SW480 (cell line): ENCODE measurements at regions not wholly inside any gene's neighbourhood (a gene's known extent, or its start where the extent isn't known, plus 50 kb on each side); places are given as distances from the start of the nearest gene placed in this dataset.

Experiments used
- DNase-seq: peaks from one replicate; pipeline ENCODE4 v3.0.0-alpha.2; 2016; ENCODE audit warnings: low spot score

DNA sequence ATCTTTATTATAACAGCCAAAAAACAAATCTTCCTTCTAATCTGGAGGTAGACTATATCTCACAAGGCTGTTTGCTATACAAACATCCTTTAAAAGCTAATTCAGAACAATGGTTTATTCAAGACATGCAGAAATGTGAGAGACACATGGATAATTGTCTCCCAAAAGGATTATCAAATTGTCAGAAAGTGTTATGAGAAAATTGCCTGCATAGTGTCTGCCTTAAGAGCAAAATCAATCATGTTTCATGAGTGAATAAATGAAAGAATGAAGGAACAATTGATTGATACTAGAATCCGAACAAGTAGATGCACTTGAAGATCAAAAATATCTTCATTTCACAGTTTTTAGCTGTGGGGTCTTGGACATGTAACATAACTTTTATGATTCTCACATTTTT lies 621.7 kb upstream of the BOD1L1 start:
- DNase-seq, result no peak

DNA sequence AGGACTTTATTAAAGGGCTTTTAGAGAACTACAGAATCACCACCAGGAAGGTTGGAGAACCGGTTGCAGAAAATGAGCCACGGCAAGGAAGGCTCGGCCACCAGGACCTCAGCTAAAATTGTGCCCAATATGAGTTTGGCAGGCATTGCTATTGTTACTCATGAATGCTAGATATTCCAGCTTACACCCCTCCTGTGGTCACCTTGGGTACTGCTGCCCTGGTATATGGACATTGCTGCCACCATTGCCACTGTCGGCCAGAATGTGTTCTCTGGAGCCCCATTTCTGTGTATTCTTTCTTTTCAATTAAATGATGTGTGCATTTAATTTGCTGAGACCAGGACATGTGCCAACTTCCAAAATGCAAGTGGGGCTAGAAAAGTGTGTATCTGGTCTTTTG lies 626.7 kb upstream of the BOD1L1 start:
- peak; percentile 29 for DNase-seq

DNA sequence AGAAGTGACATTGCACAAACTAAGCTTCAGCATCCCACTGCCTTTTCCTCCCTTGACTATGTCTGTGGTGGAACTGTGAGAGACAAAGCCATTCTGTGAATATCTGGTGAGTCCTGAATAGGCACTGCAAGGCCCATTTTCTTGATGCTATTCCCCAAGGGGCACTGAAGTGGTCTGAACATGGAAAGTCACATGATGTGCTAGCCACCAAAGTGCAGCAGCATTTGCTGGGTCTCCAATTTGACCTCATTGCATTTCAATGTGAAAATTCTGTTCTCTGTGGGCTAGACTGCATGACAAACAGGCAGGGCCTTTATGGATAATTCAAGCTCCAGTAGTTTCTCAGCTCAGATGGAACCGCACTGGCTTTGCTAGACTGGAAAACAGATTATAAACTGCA lies 627.4 kb upstream of the BOD1L1 start:
- no peak for DNase-seq

DNA sequence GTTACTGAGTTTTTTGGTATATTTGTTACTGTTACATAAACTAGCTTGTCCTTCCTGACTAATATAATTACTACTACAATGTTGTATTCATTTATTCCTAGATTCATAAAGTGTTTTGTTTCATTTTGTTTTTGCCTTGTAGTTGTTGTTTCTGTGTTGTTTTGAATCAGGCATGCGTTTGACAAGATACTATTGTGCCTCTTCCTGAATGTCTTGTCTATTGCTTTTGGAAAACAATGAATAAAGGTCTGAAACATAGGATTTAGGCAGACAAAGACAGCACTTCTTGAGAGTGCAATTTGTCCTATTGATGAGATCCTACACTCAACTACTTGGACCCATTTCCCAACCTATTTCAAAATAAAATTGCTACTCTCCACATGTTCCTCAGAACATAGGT lies 630.4 kb upstream of the BOD1L1 start:
- no peak for DNase-seq

DNA sequence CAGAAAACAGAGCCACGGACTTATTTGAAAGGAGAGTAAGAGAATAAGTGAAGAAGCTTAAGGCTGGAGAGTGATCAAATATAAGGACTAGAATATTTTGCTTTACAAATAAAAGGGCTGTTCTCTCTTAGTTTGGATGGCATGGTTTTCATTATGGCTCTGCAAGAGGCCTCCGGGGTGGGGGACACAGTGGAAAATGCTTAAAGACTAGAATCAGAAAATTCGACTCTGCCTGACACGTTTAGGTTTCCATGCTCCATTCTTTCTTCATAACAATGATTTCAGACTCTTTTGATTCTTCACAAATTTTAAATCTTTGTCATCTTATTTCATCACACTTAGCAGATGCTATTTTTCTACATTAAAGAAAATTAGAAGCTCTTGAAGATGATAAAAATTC lies 632.4 kb upstream of the BOD1L1 start:
- no peak for DNase-seq

DNA sequence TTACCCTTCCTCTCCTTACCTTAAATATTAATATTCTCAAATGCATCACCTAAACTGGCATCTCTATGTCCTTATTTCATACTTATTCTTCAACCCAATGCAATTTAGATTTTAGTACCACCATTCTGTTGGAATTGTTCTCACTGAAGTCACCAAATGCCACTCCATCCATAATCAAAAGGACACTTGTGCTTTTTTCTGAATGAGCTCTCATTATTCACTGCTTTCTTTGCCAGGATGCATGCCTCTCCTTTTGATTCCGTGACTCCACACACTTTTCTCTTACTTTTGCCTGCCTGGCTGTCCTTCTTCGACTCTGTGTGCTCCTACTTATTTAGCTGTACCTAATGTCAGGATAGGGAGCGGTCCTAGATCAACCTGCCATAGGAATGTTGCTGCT lies 633.1 kb upstream of the BOD1L1 start:
- DNase-seq, result no peak

DNA sequence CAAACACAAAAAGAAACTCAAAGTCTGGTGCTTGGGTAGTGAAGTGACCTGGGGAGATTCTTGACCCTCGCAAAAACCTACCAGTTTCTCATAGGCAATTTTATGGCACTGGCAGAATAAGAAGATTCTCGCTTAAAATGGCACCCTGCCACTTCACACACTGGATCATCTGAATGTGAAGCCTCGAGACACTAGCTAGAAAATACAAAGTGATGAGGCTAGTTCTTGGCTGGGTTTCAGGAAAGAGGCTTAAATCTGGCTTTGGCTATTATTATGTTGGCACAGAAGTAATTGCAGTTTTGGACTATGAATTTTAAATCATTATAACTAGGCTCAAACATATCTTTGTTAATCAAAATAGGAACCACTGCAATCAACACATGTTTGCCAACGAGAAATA lies 634.7 kb upstream of the BOD1L1 start:
- DNase-seq, result no peak

DNA sequence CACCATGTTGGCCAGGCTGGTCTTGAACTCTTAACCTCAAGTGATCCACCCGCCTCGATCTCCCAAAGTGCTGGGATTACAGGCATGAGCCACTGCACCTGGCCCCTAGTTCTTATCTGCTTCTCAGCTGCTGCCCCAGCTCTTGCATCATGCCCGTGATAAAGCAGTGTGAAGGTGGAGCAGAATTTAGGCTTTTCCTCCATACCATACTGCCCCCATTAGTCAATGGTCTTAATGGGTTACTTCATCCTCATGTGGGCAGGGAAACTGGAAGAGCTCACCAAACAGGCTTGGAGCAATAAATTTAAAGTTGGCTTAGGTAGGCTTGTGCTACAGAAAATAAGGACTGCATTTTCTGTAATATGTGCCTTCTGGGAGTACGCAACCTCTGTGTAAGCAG lies 636.9 kb upstream of the BOD1L1 start:
- DNase-seq, result peak; percentile 1

DNA sequence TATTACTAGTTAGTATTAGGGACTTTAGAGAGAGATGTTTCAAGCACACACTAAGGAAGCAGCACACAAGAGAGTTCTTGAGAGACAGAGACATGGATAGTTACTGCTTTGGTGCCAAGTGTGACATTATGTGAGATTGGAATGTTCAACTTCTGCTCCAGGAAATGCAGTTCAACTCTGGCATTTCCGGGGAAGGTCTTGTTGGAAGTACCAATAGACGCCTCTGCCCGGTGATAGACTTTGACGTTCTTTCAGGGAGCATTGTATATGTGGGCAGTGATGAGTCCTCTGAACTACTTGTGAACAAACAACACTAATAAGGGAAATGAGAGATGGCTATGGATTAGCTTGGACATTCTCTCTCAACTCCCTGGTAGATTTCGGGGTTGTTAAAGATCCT lies 638.1 kb upstream of the BOD1L1 start:
- no peak for DNase-seq

DNA sequence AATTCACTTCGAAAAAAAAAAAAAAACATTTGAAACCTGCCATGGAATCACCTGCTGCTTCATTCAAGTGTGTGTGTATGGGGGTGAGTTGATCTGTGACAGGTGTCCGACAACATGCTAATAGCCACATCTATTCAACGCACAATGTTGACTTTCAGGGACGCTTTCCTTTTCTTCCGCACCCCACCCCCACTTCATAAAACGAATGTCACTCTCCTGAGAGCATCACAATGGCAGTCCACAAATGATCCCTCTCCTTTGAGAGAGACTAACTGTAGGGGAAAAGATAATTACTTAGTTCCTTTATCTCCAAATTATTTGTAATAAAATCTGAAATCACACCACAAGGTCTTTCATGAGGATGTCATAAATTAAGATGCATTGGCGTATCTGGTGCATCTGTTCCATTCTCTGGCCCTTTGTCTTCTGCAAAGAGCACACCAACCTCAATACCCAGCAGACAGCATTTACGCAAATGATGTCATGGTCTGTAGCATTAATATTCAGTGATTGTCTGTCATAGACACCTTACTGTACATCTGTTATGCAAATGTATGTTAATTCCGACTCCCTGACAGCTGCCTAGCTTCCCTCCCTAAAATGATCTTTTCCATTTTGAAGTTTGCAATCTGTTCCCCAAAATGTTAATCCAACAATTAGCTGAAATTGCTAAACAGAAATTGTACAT lies 640.0 kb upstream of the BOD1L1 start:
- DNase-seq, result no peak

DNA sequence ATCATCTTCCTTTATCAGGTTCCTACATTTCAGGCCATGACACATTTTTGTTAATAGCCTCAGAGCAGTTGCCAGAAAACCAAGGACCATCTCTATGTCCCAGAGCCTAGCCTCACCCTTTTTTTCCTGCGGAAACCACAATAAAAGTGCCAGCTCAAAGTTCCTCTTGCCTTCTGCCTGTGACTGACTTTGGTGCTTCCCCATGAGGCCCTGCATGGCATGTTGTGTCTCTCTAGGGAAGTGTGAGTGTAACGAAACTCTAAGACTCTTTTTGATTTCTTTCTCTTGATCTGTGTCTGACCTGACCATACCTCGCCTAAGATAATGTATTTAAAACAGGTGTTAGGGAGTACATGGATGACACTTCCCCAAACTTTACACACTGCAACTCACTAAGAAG lies 642.3 kb upstream of the BOD1L1 start:
- DNase-seq, result no peak

DNA sequence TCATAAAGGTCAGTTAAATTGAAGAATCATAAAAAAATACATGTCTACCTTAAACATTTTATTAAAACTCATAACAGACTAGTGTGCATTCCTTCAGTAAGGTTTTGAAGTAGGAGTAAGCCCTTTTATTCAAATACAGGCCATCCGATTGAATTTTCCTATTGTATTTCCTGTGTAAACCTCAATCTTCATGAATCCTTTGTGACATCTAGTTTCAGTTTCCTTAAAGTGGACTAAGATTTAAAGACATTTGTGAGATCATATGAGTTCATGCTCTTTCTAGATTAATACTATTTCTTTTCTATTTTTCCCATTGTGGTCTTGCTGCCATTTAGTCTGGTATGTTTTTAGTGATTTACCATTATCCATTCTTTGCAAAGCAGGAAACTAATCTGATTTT lies 644.7 kb upstream of the BOD1L1 start:
- DNase-seq, result no peak

DNA sequence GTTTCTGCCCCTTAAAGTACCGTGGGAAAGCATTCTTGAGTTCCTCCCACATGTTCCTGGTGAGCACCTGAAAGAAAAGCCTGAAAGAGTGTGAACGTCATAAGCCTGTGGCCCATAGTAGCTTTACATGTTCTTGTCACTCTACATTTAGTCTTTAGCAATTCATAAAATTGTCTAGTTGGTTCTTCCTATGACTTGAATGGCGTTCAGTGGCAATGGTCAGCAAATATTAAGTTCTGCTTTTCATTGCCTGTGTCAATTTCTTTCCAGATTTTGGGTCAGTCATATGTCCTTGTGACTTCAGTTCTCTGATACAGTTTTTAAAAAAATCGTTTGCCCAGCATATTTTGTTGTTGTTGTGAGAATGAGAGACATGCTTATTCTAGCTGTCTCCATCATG lies 650.0 kb upstream of the BOD1L1 start:
- no peak for DNase-seq

DNA sequence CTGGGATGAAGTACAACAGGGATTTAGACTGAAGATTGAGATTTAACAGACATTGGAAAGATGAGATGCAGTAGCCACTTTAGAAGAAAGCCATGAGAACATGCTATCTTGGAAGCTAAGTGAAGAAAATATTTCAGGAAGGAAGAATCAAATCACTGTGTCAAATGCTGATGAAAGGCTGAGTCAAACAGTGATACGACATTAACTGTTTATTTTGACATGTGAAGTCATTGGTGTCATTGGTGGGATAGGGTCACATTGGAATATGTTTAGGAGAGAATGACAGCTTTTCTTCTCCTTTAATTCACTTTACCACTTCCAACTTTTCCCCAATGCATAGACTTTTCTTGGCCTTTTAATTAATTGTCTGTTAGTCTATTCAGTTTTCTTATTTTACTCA lies 653.0 kb upstream of the BOD1L1 start:
- no peak for DNase-seq

DNA sequence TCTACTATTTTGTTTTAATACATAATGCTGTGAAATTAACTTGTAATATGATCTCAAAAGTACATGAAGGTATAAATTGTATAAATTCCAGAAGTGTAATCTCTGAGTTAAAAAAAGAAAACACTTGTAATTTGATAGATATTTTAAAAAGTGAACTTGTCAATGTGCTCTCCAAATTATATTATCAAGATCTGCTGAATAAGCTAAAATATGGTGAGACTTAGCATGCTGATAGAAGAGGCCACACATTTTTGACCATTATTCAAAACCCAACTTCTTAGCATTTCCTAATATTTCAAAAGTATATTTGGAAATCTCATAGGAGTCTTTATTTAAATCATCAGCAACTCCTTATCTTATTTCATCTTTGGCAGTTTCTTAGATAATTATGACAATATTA lies 657.1 kb upstream of the BOD1L1 start:
- no peak for DNase-seq

DNA sequence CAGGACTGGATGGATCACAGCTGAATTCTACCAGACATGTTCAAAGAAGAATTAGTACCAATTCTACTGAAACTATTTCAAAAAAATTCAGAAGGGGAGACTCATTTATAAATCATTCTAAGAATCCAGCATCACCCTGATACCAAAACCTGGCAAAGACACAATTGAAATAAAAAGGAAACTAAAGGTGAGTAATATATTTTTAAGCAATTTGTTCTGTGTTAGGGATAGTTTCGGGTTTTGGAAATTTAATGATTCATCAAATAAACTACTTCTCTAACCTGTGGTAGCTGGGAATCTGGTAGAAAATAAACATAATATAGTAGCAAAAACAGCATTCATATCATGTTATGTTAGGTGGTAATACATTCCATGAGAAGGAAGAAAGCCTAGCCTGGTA lies 662.2 kb upstream of the BOD1L1 start:
- no peak for DNase-seq

DNA sequence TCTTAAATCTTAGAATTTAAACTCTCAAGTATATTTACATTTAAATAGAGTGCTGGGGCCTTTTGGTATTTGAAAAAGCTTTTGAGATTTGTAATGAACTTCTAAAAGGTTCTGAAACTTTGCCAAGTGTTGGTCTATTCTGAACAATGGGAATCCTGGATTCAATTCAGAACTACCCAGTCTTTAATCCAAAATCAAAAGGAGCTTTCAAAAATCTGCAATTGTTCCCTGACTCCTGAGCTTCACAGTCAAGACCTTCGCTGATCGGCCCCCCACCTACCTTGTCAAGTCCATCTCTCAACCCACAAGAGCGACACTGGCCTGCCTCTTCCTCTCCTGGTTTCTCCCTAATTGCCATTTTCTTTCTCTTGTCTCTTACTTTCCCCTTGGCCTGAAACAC lies 666.1 kb upstream of the BOD1L1 start:
- no peak for DNase-seq

DNA sequence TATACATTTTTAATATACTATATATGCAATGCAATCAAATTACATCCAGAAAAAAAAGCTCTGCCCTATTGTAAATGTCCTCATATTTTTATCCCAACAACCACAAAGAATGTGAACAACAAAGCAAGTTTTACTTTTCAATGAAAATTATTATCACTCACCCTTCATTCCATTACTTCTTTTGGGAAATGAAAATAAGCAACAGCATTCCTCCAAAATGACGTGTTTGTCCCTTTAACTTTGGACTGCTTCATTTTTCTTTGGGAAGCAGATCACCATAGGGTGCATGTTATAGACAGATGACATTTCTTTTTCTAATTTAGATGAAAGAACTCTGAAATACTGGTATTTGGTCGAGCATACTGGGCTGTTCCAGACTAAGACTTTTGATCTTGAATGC lies 667.1 kb upstream of the BOD1L1 start:
- DNase-seq, result no peak

DNA sequence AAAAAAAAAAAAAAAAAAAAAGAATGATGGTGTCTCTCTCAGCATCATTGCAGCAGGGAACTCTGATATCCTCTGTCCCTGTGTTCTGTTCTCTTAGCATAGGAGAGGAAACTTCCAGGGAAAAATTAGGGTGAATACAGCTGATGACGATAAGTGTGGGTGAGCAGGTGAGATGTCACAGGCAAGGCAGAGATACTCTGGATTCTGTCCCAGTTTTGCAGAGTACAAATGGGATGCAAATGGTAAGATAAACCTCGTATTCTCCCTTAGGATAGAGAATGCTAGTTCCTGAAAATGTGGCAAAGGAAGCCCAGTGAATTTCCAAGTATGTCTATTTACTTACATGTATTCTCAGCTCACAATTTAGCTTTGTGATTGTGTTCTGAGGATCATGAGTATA lies 671.6 kb upstream of the BOD1L1 start:
- no peak for DNase-seq

DNA sequence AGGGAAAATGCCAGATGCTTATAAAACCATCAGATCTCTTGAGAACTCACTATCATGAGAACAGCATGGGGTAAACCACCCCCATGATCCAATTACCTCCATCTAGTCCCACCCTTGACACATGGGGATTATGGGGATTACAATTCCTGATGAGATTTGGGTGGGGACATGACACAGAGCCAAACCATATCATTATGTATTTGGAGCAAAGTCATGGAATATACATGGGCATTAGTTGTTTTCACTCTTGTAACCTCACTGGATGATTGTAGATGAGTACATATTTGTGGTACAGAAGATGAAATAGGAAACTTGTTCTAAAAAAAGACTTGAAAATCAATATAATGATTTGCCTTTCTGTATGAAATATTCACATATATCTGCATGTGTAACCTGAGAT lies 674.5 kb upstream of the BOD1L1 start:
- DNase-seq, result no peak

DNA sequence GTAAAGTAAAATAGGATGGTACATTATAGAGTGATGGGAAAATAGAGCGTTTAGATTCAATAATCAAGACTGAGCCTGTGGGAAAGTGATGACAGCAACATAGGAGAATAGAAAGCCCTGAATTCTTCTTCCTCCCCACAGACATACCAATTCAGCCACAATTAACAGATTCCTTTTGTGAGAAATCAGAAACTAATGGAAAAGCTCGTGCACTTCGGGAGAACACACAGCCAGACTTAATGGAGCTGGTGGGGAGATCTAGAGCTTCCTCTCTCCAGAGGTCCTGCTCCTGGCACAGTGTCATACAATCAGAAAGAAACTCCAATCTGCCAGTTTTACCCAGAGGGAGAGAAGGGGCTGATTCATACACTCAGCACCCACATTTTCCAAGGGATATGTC lies 676.3 kb upstream of the BOD1L1 start:
- no peak for DNase-seq

DNA sequence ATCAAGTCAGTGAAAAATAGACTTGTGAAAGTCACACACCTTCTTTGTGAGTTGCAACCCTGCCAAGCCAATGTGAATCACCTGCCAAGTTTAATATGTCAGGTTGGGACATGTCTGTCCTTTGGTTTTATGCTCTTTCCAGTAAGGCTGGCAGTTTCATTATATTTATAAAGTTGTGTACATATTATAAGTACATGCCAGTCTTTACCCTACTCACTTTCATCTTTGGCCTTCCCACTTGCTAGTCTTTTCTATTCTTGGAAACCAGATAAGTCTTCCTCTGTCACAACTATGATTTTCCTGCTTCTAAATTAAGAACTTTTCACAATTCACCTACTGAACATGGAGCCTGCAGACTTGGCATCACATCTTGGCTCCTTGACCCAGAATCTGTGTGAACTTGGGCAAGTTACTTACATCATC lies 680.7 kb upstream of the BOD1L1 start:
- no peak for DNase-seq

DNA sequence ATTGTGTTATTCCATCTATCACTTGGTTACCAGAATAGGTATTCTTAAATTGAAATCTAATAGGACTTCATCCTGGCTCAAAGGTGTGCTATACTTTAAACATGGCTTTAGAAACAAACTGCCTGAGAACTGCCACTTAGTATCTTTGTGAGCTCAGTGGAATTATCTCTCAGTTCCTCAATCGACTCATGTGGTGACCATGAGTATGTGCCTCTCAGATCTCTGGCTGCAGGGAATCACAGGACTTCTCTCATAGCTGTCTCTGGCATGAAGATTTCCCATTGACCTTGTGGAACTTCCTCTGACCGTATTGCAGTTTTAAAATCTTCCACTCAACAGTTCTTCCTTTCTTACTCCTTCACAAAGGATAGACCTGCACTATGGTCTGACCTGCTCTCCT lies 681.9 kb upstream of the BOD1L1 start:
- DNase-seq, result no peak

DNA sequence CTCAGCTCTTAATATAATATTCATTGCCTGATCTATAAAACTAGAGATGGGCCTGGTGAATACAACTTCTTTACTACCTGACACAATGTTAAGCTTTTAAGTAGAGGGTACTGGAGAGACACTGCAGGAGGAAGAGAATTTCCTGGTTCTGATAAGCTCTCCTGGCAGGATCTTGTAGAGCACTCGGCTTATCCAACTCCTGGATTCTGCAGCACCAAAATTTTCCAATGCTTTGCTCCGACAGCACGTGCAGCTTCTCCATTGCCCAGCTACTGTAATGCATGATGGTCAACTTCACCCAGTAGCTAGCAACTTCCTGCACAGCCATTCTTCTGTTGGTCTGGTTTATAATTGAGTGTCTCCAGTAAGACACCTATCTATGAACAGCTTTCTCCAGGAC lies 686.2 kb upstream of the BOD1L1 start:
- no peak for DNase-seq

DNA sequence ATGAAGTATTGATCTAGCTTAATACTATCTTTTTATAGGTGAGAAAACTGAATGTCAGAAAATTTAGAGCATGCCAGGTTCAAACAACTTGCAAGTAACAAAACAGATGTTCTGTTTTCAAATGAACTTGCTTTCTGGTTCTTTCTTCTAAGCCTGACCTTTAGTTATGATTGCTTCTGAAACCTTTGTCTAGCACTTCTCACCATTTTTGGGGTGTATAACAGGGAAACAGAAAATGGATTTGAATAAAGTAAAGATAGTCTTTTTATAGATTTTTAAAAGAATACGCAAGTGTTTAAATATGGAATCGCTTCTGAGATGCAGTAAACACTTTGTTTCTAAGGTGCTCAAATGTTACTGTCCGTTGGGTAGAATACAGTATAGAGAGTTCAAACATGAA lies 687.2 kb upstream of the CPEB2 start:
- DNase-seq, result no peak
